Naive thymus-derived CD4-positive, alpha-beta T cell (primary cell): ENCODE measurements at regions not wholly inside any gene's neighbourhood (a gene's known extent, or its start where the extent isn't known, plus 50 kb on each side); places are given as distances from the start of the nearest gene placed in this dataset.
A peak's percentile ranks its signal among the peaks of the same experiment; 100 is the strongest.

Experiments used
- ATAC-seq: fragments of 150-1000 bp; cut with Tn5 transposase; 2 replicates; pipeline ENCODE4 v1.10.0; 2021; ENCODE audit warnings: mild to moderate bottlenecking, moderate library complexity
- CTCF ChIA-PET: fragments of 350-600 bp; sonication (Branson Sonifier 250); formaldehyde crosslinking; loops from one replicate; lab custom pipeline; 2021; ENCODE audit warnings: antibody characterized with exemption; lab: Charles Lee
- POLR2A ChIA-PET: fragments of 350-600 bp; sonication (Branson Sonifier 250); formaldehyde crosslinking; loops from one replicate; lab custom pipeline; 2021; ENCODE audit warnings: antibody characterized with exemption, inconsistent platforms; lab: Charles Lee
- DNase-seq, 9 donors: peaks; one replicate each; pipeline versions ENCODE4 v3.0.0 to v3.0.0-alpha.2; 2020 to 2022; ENCODE audit warnings: mixed read lengths in 1 of 9
- H3K27ac ChIP-seq: one replicate; pipeline ENCODE4 v1.7.0; 2013; ENCODE audit warnings: mild to moderate bottlenecking, low read depth, low read length, moderate library complexity
- H3K27me3 ChIP-seq, 2 donors: one replicate each; pipeline ENCODE4 v1.7.0; 2013; ENCODE audit warnings: low read length in 2 of 2, mild to moderate bottlenecking in 2 of 2, moderate library complexity in 2 of 2; ENCODE audit not compliant: control insufficient read depth in 2 of 2, insufficient read depth in 2 of 2
- H3K36me3 ChIP-seq, 3 experiments: 1 replicate in 2 of 3; 2 replicates in 1 of 3; pipeline ENCODE4 v1.7.0; 2013; ENCODE audit warnings: low read length in 3 of 3, mild to moderate bottlenecking in 3 of 3, moderate library complexity in 1 of 3; ENCODE audit not compliant: insufficient read depth in 3 of 3, control insufficient read depth in 2 of 3
- H3K4me1 ChIP-seq, 2 donors: one replicate each; pipeline ENCODE4 v1.7.0; 2013; ENCODE audit warnings: low read length in 2 of 2, mild to moderate bottlenecking in 2 of 2, moderate library complexity in 1 of 2; ENCODE audit not compliant: control insufficient read depth in 2 of 2, insufficient read depth in 2 of 2
- H3K4me3 ChIP-seq: 2 replicates; pipeline ENCODE4 v1.7.0; 2013; ENCODE audit warnings: mild to moderate bottlenecking, low read length
- H3K9me3 ChIP-seq, 3 experiments: 1 replicate in 2 of 3; 2 replicates in 1 of 3; pipeline ENCODE4 v1.7.0; 2013; ENCODE audit warnings: low read length in 3 of 3; ENCODE audit not compliant: control insufficient read depth in 2 of 3
- H3K27ac Mint-ChIP-seq, 9 donors: one replicate each; pipeline ENCODE4 v1.8.0; 2020 to 2022; ENCODE audit warnings: mixed read lengths in 9 of 9, mild to moderate bottlenecking in 8 of 9, moderate library complexity in 5 of 9, inconsistent platforms in 2 of 9
- H3K27me3 Mint-ChIP-seq, 5 donors: one replicate each; pipeline ENCODE4 v1.8.0; 2021 to 2022; ENCODE audit warnings: mixed read lengths in 5 of 5, mild to moderate bottlenecking in 1 of 5
- H3K36me3 Mint-ChIP-seq, 5 donors: one replicate each; pipeline ENCODE4 v1.8.0; 2020 to 2022; ENCODE audit warnings: mixed read lengths in 5 of 5, mild to moderate bottlenecking in 3 of 5, inconsistent platforms in 1 of 5
- H3K4me1 Mint-ChIP-seq, 7 donors: one replicate each; pipeline ENCODE4 v1.8.0; 2020 to 2022; ENCODE audit warnings: mixed read lengths in 7 of 7, mild to moderate bottlenecking in 3 of 7, inconsistent platforms in 1 of 7
- H3K4me3 Mint-ChIP-seq, 10 donors: one replicate each; pipeline ENCODE4 v1.8.0; 2020 to 2022; ENCODE audit warnings: mild to moderate bottlenecking in 10 of 10, mixed read lengths in 10 of 10, moderate library complexity in 6 of 10, inconsistent platforms in 2 of 10
- H3K9me3 Mint-ChIP-seq, 11 donors: one replicate each; pipeline ENCODE4 v1.8.0; 2020 to 2022; ENCODE audit warnings: mixed read lengths in 11 of 11, mild to moderate bottlenecking in 4 of 11, inconsistent platforms in 1 of 11, moderate library complexity in 1 of 11
- intact Hi-C, 2 donors: fragments of 100-400 bp; cut with micrococcal nuclease; formaldehyde crosslinking; loops; one replicate each; pipeline ENCODE4 v1.15.1; 2023

DNA sequence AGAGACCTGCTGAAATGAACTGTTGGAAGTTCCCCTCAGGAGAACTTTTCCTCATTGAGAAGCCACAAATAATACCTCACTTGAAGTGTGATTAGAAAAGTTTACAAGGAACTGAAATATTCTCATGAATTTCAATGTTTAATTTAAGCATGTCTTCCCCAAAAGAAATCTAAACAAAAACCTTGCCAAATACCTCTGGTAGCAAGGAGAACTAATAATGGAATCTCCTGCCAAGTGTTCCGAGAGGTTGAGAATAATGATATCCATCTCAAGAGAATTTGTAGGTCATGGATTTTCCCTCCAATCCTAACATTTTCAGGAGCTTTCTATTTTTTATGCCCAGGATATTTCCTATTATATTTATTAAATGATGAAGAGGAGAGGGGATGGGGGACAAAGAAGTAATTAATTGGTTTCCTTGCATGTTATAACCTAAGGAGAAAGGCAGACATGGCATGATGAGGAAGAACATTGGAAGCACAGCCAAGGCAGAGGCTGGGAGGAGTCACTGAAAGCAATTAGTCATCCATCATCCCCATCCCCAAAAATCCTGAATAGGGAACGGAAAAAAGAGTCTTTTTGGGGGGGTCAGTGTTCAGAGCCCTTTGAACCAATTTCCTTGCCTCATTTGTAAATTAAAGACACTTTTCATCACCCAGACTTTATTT is 93.6 kb upstream of the IL6 start:
- Histone ChIP-seq H3K9me3 (no peaks in the 10 kb centered on the region), H3K4me1 (no peaks in the 10 kb centered on the region), H3K27me3 (no peaks in the 10 kb centered on the region), H3K36me3 (no peaks in the 10 kb centered on the region), H3K4me3 (no peak overlapping the region), H3K27ac (no peak overlapping the region)
- Mint-ChIP-seq H3K27ac (no peak overlapping the region), H3K4me3 (no peak overlapping the region), H3K27me3 (peaks cover 0 to 57% (median 5%) of the 10 kb centered on the region in 5 donors), H3K9me3 (peaks cover 0 to 5% (median 0%) of the 10 kb centered on the region in 11 donors), H3K36me3 (peaks cover 0 to 6% (median 0%) of the 10 kb centered on the region in 5 donors), H3K4me1 (peaks cover 0 to 2% (median 0%) of the 10 kb centered on the region in 7 donors)
- ATAC-seq (no peak), DNase-seq (no peak)
- POLR2A ChIA-PET = no interaction called here
- intact Hi-C loops = no loop called here
- CTCF ChIA-PET = no interaction called here

DNA sequence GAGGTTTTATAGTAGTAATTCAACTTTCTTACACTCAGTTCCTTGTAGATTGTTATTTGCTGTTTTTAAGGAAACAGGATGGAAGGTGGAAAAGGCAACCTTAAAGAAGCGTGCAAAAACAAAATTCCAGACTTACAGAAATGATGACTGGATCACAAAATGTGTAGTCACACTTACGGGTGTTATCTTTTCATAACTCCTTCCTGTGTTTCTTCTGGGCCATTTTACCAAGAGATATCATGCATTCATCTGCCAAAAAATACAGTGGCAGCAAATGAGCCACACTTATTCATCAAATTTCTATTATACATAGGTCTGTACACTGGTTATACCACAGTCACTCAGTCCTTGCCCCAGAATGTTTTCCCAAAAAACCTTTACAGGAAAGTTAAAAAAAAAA is 94.3 kb upstream of the IL6 start:
- ATAC-seq (no peak), DNase-seq (no peak)
- intact Hi-C loops = no loop called here
- Mint-ChIP-seq H3K4me3 (no peak overlapping the region), H3K9me3 (peaks cover 0 to 5% (median 0%) of the 10 kb centered on the region in 11 donors), H3K36me3 (peaks cover 0 to 6% (median 0%) of the 10 kb centered on the region in 5 donors), H3K27ac (no peak overlapping the region), H3K4me1 (peaks cover 0 to 2% (median 0%) of the 10 kb centered on the region in 7 donors), H3K27me3 (peaks cover 0 to 57% (median 5%) of the 10 kb centered on the region in 5 donors)
- ChIA-PET CTCF (no interaction called here), POLR2A (no interaction called here)
- H3K27ac ChIP-seq = no peak overlapping the region
- no peaks in the 10 kb centered on the region for H3K9me3 ChIP-seq
- no peak overlapping the region for H3K4me3 ChIP-seq
- no peaks in the 10 kb centered on the region for H3K36me3 ChIP-seq
- no peaks in the 10 kb centered on the region for H3K4me1 ChIP-seq
- H3K27me3 ChIP-seq = no peaks in the 10 kb centered on the region

DNA sequence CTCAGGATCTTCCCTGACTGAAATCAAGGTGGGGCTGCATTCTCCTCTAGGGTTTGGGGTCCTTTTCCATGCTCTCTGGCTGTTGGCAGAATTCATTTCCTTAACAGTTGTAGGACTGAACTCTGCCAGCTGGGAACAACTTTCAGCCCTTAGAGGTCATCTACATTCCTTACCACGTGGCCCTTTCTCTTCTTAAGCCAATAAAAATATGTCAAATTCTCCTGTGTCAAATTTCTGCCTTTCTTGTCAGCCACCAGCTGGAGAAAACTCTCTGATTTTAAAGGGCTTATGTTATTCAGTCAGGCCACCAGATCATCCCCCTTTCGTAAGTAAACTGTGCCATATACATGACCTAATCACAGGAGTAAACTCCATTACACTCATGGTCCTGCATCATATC is 95.3 kb upstream of the IL6 start:
- H3K4me1 Mint-ChIP-seq = peaks cover 0 to 2% (median 0%) of the 10 kb centered on the region in 7 donors
- Histone ChIP-seq H3K4me3 (no peak overlapping the region), H3K36me3 (no peaks in the 10 kb centered on the region), H3K27me3 (no peaks in the 10 kb centered on the region), H3K27ac (no peak overlapping the region), H3K4me1 (no peaks in the 10 kb centered on the region), H3K9me3 (no peaks in the 10 kb centered on the region)
- POLR2A ChIA-PET = no interaction called here
- H3K27ac Mint-ChIP-seq = peak overlapping the region in 1 of 9 donors; percentile 6
- H3K9me3 Mint-ChIP-seq = peaks cover 0 to 3% (median 0%) of the 10 kb centered on the region in 11 donors
- H3K27me3 Mint-ChIP-seq = peaks cover 0 to 66% (median 5%) of the 10 kb centered on the region in 5 donors
- intact Hi-C loops = no loop called here
- DNase-seq (no peak), ATAC-seq (no peak)
- peaks cover 0 to 6% (median 0%) of the 10 kb centered on the region in 5 donors for H3K36me3 Mint-ChIP-seq
- no peak overlapping the region for H3K4me3 Mint-ChIP-seq
- CTCF ChIA-PET = no interaction called here

DNA sequence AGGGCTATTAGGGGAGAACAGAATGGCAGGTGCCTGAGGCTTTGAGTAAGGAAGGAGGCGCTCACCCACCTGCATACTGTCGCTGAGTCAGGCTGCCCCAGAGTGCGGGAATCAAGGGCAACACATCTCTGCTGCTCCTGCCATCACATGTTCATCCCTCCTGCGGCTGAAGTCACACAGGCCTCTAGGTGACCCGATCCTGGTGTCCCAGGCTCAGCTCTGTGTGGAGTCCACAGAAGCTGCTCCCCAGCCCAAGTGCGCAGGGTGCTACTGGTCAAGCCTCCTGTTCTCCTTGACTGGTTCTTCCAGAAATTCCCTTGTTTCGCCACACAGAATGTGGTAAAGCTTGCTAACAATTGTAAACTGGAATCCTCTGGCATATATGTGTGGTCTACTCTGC is 96.9 kb upstream of the IL6 start:
- no peaks in the 10 kb centered on the region for H3K27me3 ChIP-seq
- H3K36me3 ChIP-seq = no peaks in the 10 kb centered on the region
- H3K9me3 ChIP-seq = no peaks in the 10 kb centered on the region
- H3K4me3 ChIP-seq = no peak overlapping the region
- ATAC-seq (no peak), DNase-seq (no peak)
- Mint-ChIP-seq H3K9me3 (no peaks in the 10 kb centered on the region), H3K27ac (no peak overlapping the region), H3K36me3 (peaks cover 0 to 3% (median 0%) of the 10 kb centered on the region in 5 donors), H3K27me3 (peaks cover 0 to 72% (median 5%) of the 10 kb centered on the region in 5 donors), H3K4me1 (peaks cover 0 to 2% (median 0%) of the 10 kb centered on the region in 7 donors), H3K4me3 (no peak overlapping the region)
- intact Hi-C loops = no loop called here
- ChIA-PET POLR2A (no interaction called here), CTCF (interaction anchor here (0.9 kb wide), 1 partner anchor 52 kb away, joined by 3 read pairs; no protein-coding TSS in a partner anchor)
- no peak overlapping the region for H3K27ac ChIP-seq
- H3K4me1 ChIP-seq = no peaks in the 10 kb centered on the region

DNA sequence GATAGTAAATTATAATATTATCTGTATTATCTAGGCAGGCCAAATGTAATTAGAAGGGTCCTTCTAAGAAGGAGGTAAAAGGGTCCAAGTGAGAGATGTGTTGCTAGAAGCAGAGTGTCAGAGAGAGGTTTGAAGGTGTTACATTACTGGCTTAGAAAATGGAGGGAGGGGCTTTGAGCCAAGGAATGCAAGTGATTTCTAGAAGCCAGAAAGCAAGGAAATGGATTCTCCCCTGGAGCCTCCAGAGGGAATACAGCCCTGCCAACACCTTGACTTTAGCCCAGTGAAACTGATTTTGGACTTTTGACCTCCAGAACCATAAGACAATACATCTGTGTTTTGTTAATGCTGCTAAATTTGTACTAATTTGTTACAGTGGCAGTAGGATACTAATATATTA is 97.9 kb upstream of the IL6 start:
- intact Hi-C loops = no loop called here
- ATAC-seq (no peak), DNase-seq (no peak)
- no peak overlapping the region for H3K4me3 ChIP-seq
- no peak overlapping the region for H3K27ac ChIP-seq
- H3K9me3 Mint-ChIP-seq = no peaks in the 10 kb centered on the region
- POLR2A ChIA-PET = no interaction called here
- H3K27me3 Mint-ChIP-seq = peaks cover 0 to 70% (median 4%) of the 10 kb centered on the region in 5 donors
- H3K4me1 Mint-ChIP-seq = peaks cover 0 to 2% (median 0%) of the 10 kb centered on the region in 7 donors
- no peak overlapping the region for H3K4me3 Mint-ChIP-seq
- no peaks in the 10 kb centered on the region for H3K36me3 ChIP-seq
- H3K36me3 Mint-ChIP-seq = no peaks in the 10 kb centered on the region
- no peaks in the 10 kb centered on the region for H3K27me3 ChIP-seq
- no peaks in the 10 kb centered on the region for H3K4me1 ChIP-seq
- H3K9me3 ChIP-seq = no peaks in the 10 kb centered on the region
- H3K27ac Mint-ChIP-seq = no peak overlapping the region
- CTCF ChIA-PET = no interaction called here

DNA sequence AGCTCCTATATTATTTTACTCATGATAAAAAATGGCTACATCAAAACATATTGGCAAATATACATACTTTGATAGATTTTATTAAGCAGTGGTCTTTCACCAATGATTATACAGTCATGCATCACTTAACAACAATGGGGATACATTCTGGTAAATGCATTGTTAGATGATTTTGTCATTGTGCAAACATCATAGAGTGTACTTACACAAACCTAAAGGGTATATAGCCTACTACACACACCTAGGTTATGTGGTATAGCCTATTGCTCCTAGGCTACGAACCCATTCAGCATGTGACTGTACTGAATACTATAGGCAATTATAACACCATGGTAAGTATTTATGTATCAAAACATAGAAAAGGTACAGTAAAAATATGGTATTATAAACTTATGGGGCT is 98.9 kb upstream of the IL6 start:
- Mint-ChIP-seq H3K4me3 (no peak overlapping the region), H3K27ac (no peak overlapping the region), H3K36me3 (no peaks in the 10 kb centered on the region), H3K9me3 (no peaks in the 10 kb centered on the region), H3K4me1 (peaks cover 0 to 2% (median 0%) of the 10 kb centered on the region in 7 donors), H3K27me3 (peaks cover 0 to 70% (median 4%) of the 10 kb centered on the region in 5 donors)
- H3K4me1 ChIP-seq = no peaks in the 10 kb centered on the region
- ATAC-seq = no peak
- no peak overlapping the region for H3K27ac ChIP-seq
- no peak for DNase-seq
- ChIA-PET CTCF (no interaction called here), POLR2A (no interaction called here)
- intact Hi-C loops = no loop called here
- no peaks in the 10 kb centered on the region for H3K9me3 ChIP-seq
- no peak overlapping the region for H3K4me3 ChIP-seq
- H3K27me3 ChIP-seq = no peaks in the 10 kb centered on the region
- no peaks in the 10 kb centered on the region for H3K36me3 ChIP-seq

DNA sequence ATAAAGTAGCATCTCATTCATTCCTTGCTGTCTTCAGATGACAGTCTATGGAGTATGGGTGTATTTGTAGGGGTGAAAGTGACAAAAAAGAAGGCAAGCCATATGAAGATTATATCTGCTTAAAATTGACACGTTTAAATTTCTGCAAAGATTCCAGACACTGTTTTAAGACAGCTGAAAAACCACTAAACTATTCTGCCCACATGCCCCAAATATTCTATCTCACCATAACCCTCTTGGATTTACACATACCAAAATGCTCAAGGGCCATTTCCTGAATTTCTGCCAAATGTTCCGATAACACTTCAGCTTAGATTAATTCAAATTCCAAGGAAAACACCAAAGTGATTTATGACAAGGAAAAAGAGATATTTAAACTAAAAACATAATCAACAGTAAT is 99.9 kb upstream of the IL6 start:
- no peaks in the 10 kb centered on the region for H3K27me3 ChIP-seq
- H3K4me1 Mint-ChIP-seq = peaks cover 0 to 4% (median 0%) of the 10 kb centered on the region in 7 donors
- H3K9me3 ChIP-seq = no peaks in the 10 kb centered on the region
- peaks cover 0 to 63% (median 1%) of the 10 kb centered on the region in 5 donors for H3K27me3 Mint-ChIP-seq
- no peak for DNase-seq
- no peak overlapping the region for H3K27ac Mint-ChIP-seq
- no peaks in the 10 kb centered on the region for H3K9me3 Mint-ChIP-seq
- intact Hi-C loops = no loop called here
- no peak overlapping the region for H3K4me3 Mint-ChIP-seq
- H3K4me3 ChIP-seq = no peak overlapping the region
- no peak for ATAC-seq
- CTCF ChIA-PET = no interaction called here
- H3K27ac ChIP-seq = no peak overlapping the region
- POLR2A ChIA-PET = no interaction called here
- no peaks in the 10 kb centered on the region for H3K4me1 ChIP-seq
- H3K36me3 ChIP-seq = no peaks in the 10 kb centered on the region
- H3K36me3 Mint-ChIP-seq = no peaks in the 10 kb centered on the region
